WTC11 (cell line): ENCODE measurements at regions not wholly inside any gene's neighbourhood (a gene's known extent, or its start where the extent isn't known, plus 50 kb on each side); places are given as distances from the start of the nearest gene placed in this dataset.

ENCODE experiments used
- ATF2 ChIP-seq: sonication (generic); formaldehyde crosslinking; IDR thresholded peaks from 2 replicates; pipeline ENCODE4 v1.8.1; 2022; ENCODE audit warnings: low read depth, missing genetic modification reagents, borderline replicate concordance
- ATF3 ChIP-seq: sonication (generic); formaldehyde crosslinking; conservative IDR thresholded peaks from 2 replicates; pipeline ENCODE4 v1.8.1; 2022; ENCODE audit warnings: mild to moderate bottlenecking, missing genetic modification reagents
- CREB1 ChIP-seq: sonication (generic); formaldehyde crosslinking; IDR thresholded peaks from 2 replicates; pipeline ENCODE4 v1.8.0; 2023; ENCODE audit warnings: mild to moderate bottlenecking, missing genetic modification reagents
- ELF4 ChIP-seq: sonication (generic); formaldehyde crosslinking; IDR thresholded peaks from 2 replicates; pipeline ENCODE4 v1.8.1; 2022; ENCODE audit warnings: low read depth, mild to moderate bottlenecking, moderate library complexity, missing genetic modification reagents
- ETV6 ChIP-seq: sonication (generic); formaldehyde crosslinking; IDR thresholded peaks from 2 replicates; pipeline ENCODE4 v1.8.1; 2022; ENCODE audit warnings: mild to moderate bottlenecking, missing genetic modification reagents
- GABPB1 ChIP-seq: sonication (generic); formaldehyde crosslinking; IDR thresholded peaks from 2 replicates; pipeline ENCODE4 v1.8.1; 2023; ENCODE audit warnings: mild to moderate bottlenecking, missing genetic modification reagents
- IRF2 ChIP-seq: sonication (generic); formaldehyde crosslinking; IDR thresholded peaks from 2 replicates; pipeline ENCODE4 v1.8.0; 2022; ENCODE audit warnings: low read depth, missing genetic modification reagents, borderline replicate concordance
- KAT7 ChIP-seq: sonication (generic); formaldehyde crosslinking; IDR thresholded peaks from 2 replicates; pipeline ENCODE4 v1.8.1; 2023; ENCODE audit warnings: missing genetic modification reagents, mild to moderate bottlenecking, borderline replicate concordance
- OVOL2 ChIP-seq: fragments of 250-450 bp; sonication (Bioruptor Pico); IDR thresholded peaks from 2 replicates; pipeline ENCODE4 v1.9.0; 2021; ENCODE audit warnings: mild to moderate bottlenecking, borderline replicate concordance
- SP1 ChIP-seq: sonication (generic); formaldehyde crosslinking; conservative IDR thresholded peaks from 2 replicates; pipeline ENCODE4 v1.8.1; 2022; ENCODE audit warnings: missing genetic modification reagents
- TP53 ChIP-seq: sonication (generic); formaldehyde crosslinking; IDR thresholded peaks from 2 replicates; pipeline ENCODE4 v1.8.1; 2023; ENCODE audit warnings: mild to moderate bottlenecking, missing genetic modification reagents
- TF ChIP-seq, protein P1 (sequence below): sonication (generic); formaldehyde crosslinking; IDR thresholded peaks from 2 replicates; pipeline ENCODE4 v1.8.1; 2023; ENCODE audit warnings: mild to moderate bottlenecking, missing genetic modification reagents, moderate library complexity
- TF ChIP-seq, protein P2 (sequence below): fragments of 200-600 bp; IDR thresholded peaks from 2 replicates; pipeline ENCODE4 v1.8.0; 2022; ENCODE audit warnings: antibody characterized with exemption
- TF ChIP-seq, protein P3 (sequence below): sonication (generic); formaldehyde crosslinking; IDR thresholded peaks from 2 replicates; pipeline ENCODE4 v1.8.0; 2022; ENCODE audit warnings: mild to moderate bottlenecking, missing genetic modification reagents

GRCh38 chr6:92161953-92162352 is 1257.4 kb downstream of the EPHA7 start:
- TF ChIP-seq ATF3 (no peak), ETV6 (no peak), CREB1 (CRISPR knock-in tag) (no peak), GABPB1 (CRISPR knock-in tag) (no peak), TP53 (CRISPR knock-in tag) (no peak), KAT7 (CRISPR knock-in tag) (no peak), IRF2 (no peak), OVOL2 (no peak), SP1 (CRISPR knock-in tag) (no peak), ATF2 (no peak), ELF4 (no peak)
- TF ChIP-seq, protein P1, sequence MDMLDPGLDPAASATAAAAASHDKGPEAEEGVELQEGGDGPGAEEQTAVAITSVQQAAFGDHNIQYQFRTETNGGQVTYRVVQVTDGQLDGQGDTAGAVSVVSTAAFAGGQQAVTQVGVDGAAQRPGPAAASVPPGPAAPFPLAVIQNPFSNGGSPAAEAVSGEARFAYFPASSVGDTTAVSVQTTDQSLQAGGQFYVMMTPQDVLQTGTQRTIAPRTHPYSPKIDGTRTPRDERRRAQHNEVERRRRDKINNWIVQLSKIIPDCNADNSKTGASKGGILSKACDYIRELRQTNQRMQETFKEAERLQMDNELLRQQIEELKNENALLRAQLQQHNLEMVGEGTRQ (CRISPR knock-in tag): no peak
- TF ChIP-seq, protein P2, sequence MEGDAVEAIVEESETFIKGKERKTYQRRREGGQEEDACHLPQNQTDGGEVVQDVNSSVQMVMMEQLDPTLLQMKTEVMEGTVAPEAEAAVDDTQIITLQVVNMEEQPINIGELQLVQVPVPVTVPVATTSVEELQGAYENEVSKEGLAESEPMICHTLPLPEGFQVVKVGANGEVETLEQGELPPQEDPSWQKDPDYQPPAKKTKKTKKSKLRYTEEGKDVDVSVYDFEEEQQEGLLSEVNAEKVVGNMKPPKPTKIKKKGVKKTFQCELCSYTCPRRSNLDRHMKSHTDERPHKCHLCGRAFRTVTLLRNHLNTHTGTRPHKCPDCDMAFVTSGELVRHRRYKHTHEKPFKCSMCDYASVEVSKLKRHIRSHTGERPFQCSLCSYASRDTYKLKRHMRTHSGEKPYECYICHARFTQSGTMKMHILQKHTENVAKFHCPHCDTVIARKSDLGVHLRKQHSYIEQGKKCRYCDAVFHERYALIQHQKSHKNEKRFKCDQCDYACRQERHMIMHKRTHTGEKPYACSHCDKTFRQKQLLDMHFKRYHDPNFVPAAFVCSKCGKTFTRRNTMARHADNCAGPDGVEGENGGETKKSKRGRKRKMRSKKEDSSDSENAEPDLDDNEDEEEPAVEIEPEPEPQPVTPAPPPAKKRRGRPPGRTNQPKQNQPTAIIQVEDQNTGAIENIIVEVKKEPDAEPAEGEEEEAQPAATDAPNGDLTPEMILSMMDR: no peak
- TF ChIP-seq, protein P3, sequence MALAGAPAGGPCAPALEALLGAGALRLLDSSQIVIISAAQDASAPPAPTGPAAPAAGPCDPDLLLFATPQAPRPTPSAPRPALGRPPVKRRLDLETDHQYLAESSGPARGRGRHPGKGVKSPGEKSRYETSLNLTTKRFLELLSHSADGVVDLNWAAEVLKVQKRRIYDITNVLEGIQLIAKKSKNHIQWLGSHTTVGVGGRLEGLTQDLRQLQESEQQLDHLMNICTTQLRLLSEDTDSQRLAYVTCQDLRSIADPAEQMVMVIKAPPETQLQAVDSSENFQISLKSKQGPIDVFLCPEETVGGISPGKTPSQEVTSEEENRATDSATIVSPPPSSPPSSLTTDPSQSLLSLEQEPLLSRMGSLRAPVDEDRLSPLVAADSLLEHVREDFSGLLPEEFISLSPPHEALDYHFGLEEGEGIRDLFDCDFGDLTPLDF (CRISPR knock-in tag): no peak
